Endothelial cell of umbilical vein (primary cell): ENCODE measurements at regions not wholly inside any gene's neighbourhood (a gene's known extent, or its start where the extent isn't known, plus 50 kb on each side); places are given as distances from the start of the nearest gene placed in this dataset.

Source experiments
- BruUV-seq: library from RNA; stranded (reverse); fragments of 400-500 nt; replicated peaks from 2 replicates; lab custom pipeline; 2021; lab: Mats Ljungman, UMichigan
- CTCF ChIA-PET: fragments of 300-600, 350-600 bp; sonication (Branson Sonifier 250); formaldehyde crosslinking; loops from one replicate; lab custom pipeline; 2021; ENCODE audit warnings: antibody characterized with exemption, inconsistent platforms; lab: Charles Lee
- POLR2A ChIA-PET: fragments of 300-600, 350-600 bp; sonication (Branson Sonifier 250); formaldehyde crosslinking; loops from one replicate; lab custom pipeline; 2021; ENCODE audit warnings: antibody characterized with exemption, inconsistent platforms; lab: Charles Lee
- DNase-seq: peaks from one replicate; pipeline ENCODE4 v3.0.0-alpha.2; 2011; ENCODE audit warnings: low read depth, low spot score
- FAIRE-seq: peaks from 2 replicates; lab custom pipeline; 2011; peaks lifted over from hg19 to GRCh38; lab: Jason Lieb, UNC
- H2AFZ ChIP-seq: 2 replicates; pipeline ENCODE4 v1.6.0; 2012; ENCODE audit warnings: low read depth, low read length, control low read depth, inconsistent platforms
- H3K27ac ChIP-seq: 2 replicates; pipeline ENCODE4 v1.5.1; 2011; ENCODE audit warnings: low read depth, mild to moderate bottlenecking, control low read depth, low read length, moderate library complexity; ENCODE audit not compliant: insufficient read depth
- H3K27me3 ChIP-seq, 2 experiments: 2 replicates each; pipeline versions ENCODE4 v1.6.0 to v1.6.1; 2011; ENCODE audit warnings: low read length in 2 of 2, mixed read lengths in 1 of 2; ENCODE audit not compliant: control insufficient read depth in 2 of 2, insufficient read depth in 2 of 2
- H3K36me3 ChIP-seq, 2 experiments: 2 replicates in 1 of 2; 3 replicates in 1 of 2; pipeline ENCODE4 v1.5.1; 2011; ENCODE audit warnings: low read length in 2 of 2, mild to moderate bottlenecking in 1 of 2, moderate library complexity in 1 of 2; ENCODE audit not compliant: control insufficient read depth in 2 of 2, insufficient read depth in 2 of 2; ENCODE audit errors: extremely low read depth in 1 of 2
- H3K4me1 ChIP-seq: 3 replicates; pipeline ENCODE4 v1.5.1; 2011; ENCODE audit warnings: mild to moderate bottlenecking, low read length; ENCODE audit not compliant: control insufficient read depth, insufficient read depth; ENCODE audit errors: extremely low read depth
- H3K4me2 ChIP-seq: 2 replicates; pipeline ENCODE4 v1.6.1; 2011; ENCODE audit warnings: low read length, control low read depth, mixed read lengths; ENCODE audit not compliant: insufficient read depth
- H3K4me3 ChIP-seq, 3 experiments: fragments of 200-600 bp in 1 of 3; sonication (generic), shearing (Covaris generic) in 1 of 3; replicated peaks in 1 of 3; 2 replicates each; pipeline ENCODE4 v1.5.1; 2011 to 2016; ENCODE audit warnings: control low read depth in 3 of 3, low read length in 3 of 3, mild to moderate bottlenecking in 2 of 3, inconsistent platforms in 1 of 3, low read depth in 1 of 3, moderate library complexity in 1 of 3; ENCODE audit not compliant: insufficient read depth in 1 of 3
- H3K79me2 ChIP-seq: 2 replicates; pipeline ENCODE4 v1.6.0; 2012; ENCODE audit warnings: low read length, inconsistent platforms; ENCODE audit not compliant: control insufficient read depth, insufficient read depth
- H3K9ac ChIP-seq: replicated peaks from 2 replicates; pipeline ENCODE3; 2011; ENCODE audit warnings: low read length, control low read depth; ENCODE audit not compliant: insufficient read depth; ENCODE audit errors: extremely low read depth
- H3K9me1 ChIP-seq: replicated peaks from 3 replicates; pipeline ENCODE4 v1.6.0; 2011; ENCODE audit warnings: mild to moderate bottlenecking, low read length; ENCODE audit not compliant: control insufficient read depth, insufficient read depth; ENCODE audit errors: extremely low read depth
- H3K9me3 ChIP-seq: replicated peaks from 2 replicates; pipeline ENCODE4 v1.5.1; 2012; ENCODE audit warnings: low read length, inconsistent platforms; ENCODE audit not compliant: control insufficient read depth, insufficient read depth
- H4K20me1 ChIP-seq: replicated peaks from 2 replicates; pipeline ENCODE3; 2011; ENCODE audit warnings: mild to moderate bottlenecking, low read length; ENCODE audit not compliant: control insufficient read depth, insufficient read depth; ENCODE audit errors: extremely low read depth
- CTCF ChIP-seq, 2 donors: IDR thresholded peaks; 1 replicate in 1 of 2; 2 replicates in 1 of 2; pipeline ENCODE4 v1.5.1; 2011; ENCODE audit warnings: low read length in 2 of 2, mild to moderate bottlenecking in 2 of 2, moderate library complexity in 2 of 2, control low read depth in 1 of 2, inconsistent platforms in 1 of 2, low read depth in 1 of 2; ENCODE audit not compliant: insufficient read depth in 1 of 2; ENCODE audit errors: extremely low read depth in 1 of 2
- EZH2 ChIP-seq: IDR thresholded peaks from 2 replicates; pipeline ENCODE4 v1.6.1; 2012; ENCODE audit warnings: borderline replicate concordance, low read depth, mild to moderate bottlenecking, moderate library complexity, low read length, inconsistent platforms; ENCODE audit not compliant: severe bottlenecking
- FOS ChIP-seq: IDR thresholded peaks from 2 replicates; pipeline ENCODE4 v1.6.1; 2011; ENCODE audit warnings: mild to moderate bottlenecking, low read length, moderate library complexity, borderline replicate concordance; ENCODE audit not compliant: insufficient read depth
- GATA2 ChIP-seq: IDR thresholded peaks from 2 replicates; pipeline ENCODE4 v1.7.0; 2011; ENCODE audit warnings: low read depth, mild to moderate bottlenecking, moderate library complexity, mixed read lengths, low read length; ENCODE audit not compliant: insufficient read length, insufficient read depth
- JUN ChIP-seq: IDR thresholded peaks from 2 replicates; pipeline ENCODE4 v1.6.1; 2011; ENCODE audit warnings: borderline replicate concordance, low read depth; ENCODE audit not compliant: insufficient read length, insufficient read depth
- MAX ChIP-seq: IDR thresholded peaks from 2 replicates; pipeline ENCODE4 v1.6.1; 2011; ENCODE audit not compliant: insufficient read depth, insufficient read length
- MYC ChIP-seq: IDR thresholded peaks from one replicate; pipeline ENCODE4 v1.6.1; 2011; ENCODE audit warnings: mild to moderate bottlenecking, low read depth, low read length
- POLR2A ChIP-seq: IDR thresholded peaks from 2 replicates; pipeline ENCODE4 v1.6.1; 2012; ENCODE audit warnings: low read depth, mild to moderate bottlenecking, control low read depth, low read length
- POLR2AphosphoS5 ChIP-seq: IDR thresholded peaks from 2 replicates; pipeline ENCODE4 v1.6.1; 2012; ENCODE audit warnings: low read depth, mild to moderate bottlenecking, control low read depth, low read length, moderate library complexity; ENCODE audit not compliant: insufficient read depth
- dilution Hi-C: fragments of 300-500 bp; cut with MboI; formaldehyde crosslinking; loops from one replicate; pipeline ENCODE4 v1.15.0; 2019; ENCODE audit warnings: low sequenced_read_pairs; ENCODE audit not compliant: extremely low pct_ligation_motif_present
- intact Hi-C: fragments of 100-400 bp; cut with micrococcal nuclease; formaldehyde crosslinking; loops from one replicate; pipeline ENCODE4 v1.10.0; 2022

GRCh38 chr15:70222606-70223005 is 124.9 kb upstream of the TLE3 start:
- Histone ChIP-seq H2AFZ (no peak overlapping the region), H3K4me3 (no peak overlapping the region), H4K20me1 (no peaks in the 10 kb centered on the region), H3K79me2 (no peaks in the 10 kb centered on the region), H3K9ac (no peak overlapping the region), H3K27ac (no peak overlapping the region), H3K9me1 (no peaks in the 10 kb centered on the region), H3K27me3 (peaks cover 0 to 6% of the 10 kb centered on the region in 2 experiments), H3K36me3 (no peaks in the 10 kb centered on the region), H3K4me1 (no peaks in the 10 kb centered on the region), H3K4me2 (no peak overlapping the region), H3K9me3 (no peaks in the 10 kb centered on the region)
- FAIRE-seq (no peak), DNase-seq (peak; percentile 8)
- no TSS peak for BruUV-seq
- dilution Hi-C loops, result no loop called here
- ChIA-PET CTCF (no interaction called here), POLR2A (no interaction called here)
- intact Hi-C loops, result no loop called here
- TF ChIP-seq MAX (no peak), EZH2 (no peak), POLR2A (no peak), FOS (no peak), MYC (no peak), GATA2 (no peak), POLR2AphosphoS5 (no peak), JUN (no peak), CTCF (IDR thresholded peaks at IDR 0.05; ENCODE audit: extremely low read depth in 1 of 2, insufficient read depth in 1 of 2, low read depth in 1 of 2, low read length in 2 of 2) (no peak)
